HG02798 (cell line): ENCODE measurements at regions not wholly inside any gene's neighbourhood (a gene's known extent, or its start where the extent isn't known, plus 50 kb on each side); places are given as distances from the start of the nearest gene placed in this dataset.
"Not testable (repeated sequence)": the region's sequence is repeated elsewhere in the genome, so short reads cannot be mapped to it uniquely, and the experiment has no call there.

Source experiments
- ATAC-seq: cut with Tn5 transposase; IDR thresholded peaks from one replicate; pipeline ENCODE4 v1.9.1; 2021; ENCODE audit warnings: mild to moderate bottlenecking; ENCODE audit not compliant: unreplicated experiment, poor library complexity

GRCh38 chr5:53263151-53263550 is 153.6 kb upstream of the MOCS2 start:
- ATAC-seq: no peak

GRCh38 chr5:53265043-53265442 is 155.5 kb upstream of the MOCS2 start:
- no peak for ATAC-seq

GRCh38 chr5:53268241-53268640 is 158.7 kb upstream of the MOCS2 start:
- not testable (repeated sequence) for ATAC-seq

GRCh38 chr5:53275666-53276065 is 166.1 kb upstream of the MOCS2 start:
- no peak for ATAC-seq

- no peak for ATAC-seq
These were observed 167.3 kb upstream of the MOCS2 start for GRCh38 chr5:53276825-53277224.

- no peak for ATAC-seq
These were observed 167.9 kb upstream of the MOCS2 start for GRCh38 chr5:53277491-53277890.

- ATAC-seq: no peak
These were observed 178.0 kb upstream of the MOCS2 start for GRCh38 chr5:53287573-53287972.

- ATAC-seq: no peak
These were observed 179.0 kb upstream of the MOCS2 start for GRCh38 chr5:53288511-53288910.

- no peak for ATAC-seq
These were observed 181.5 kb upstream of the MOCS2 start for GRCh38 chr5:53291047-53291446.

- no peak for ATAC-seq
These were observed 182.0 kb upstream of the MOCS2 start for GRCh38 chr5:53291528-53291927.

GRCh38 chr5:53298841-53299240 is 181.6 kb upstream of the FST start:
- no peak for ATAC-seq

- no peak for ATAC-seq
These were observed 177.9 kb upstream of the FST start for GRCh38 chr5:53302529-53302928.

- ATAC-seq: no peak
These were observed 177.3 kb upstream of the FST start for GRCh38 chr5:53303105-53303504.

- not testable (repeated sequence) for ATAC-seq
These were observed 175.1 kb upstream of the FST start for GRCh38 chr5:53305316-53305715.

GRCh38 chr5:53309653-53310052 is 170.8 kb upstream of the FST start:
- no peak for ATAC-seq

- ATAC-seq: no peak
These were observed 168.7 kb upstream of the FST start for GRCh38 chr5:53311681-53312080.

GRCh38 chr5:53313145-53313544 is 167.3 kb upstream of the FST start:
- no peak for ATAC-seq

- no peak for ATAC-seq
These were observed 162.1 kb upstream of the FST start for GRCh38 chr5:53318303-53318702.

GRCh38 chr5:53319315-53319714 is 161.1 kb upstream of the FST start:
- ATAC-seq: no peak

GRCh38 chr5:53321073-53321472 is 159.4 kb upstream of the FST start:
- ATAC-seq: no peak

GRCh38 chr5:53321721-53322120 is 158.7 kb upstream of the FST start:
- ATAC-seq: no peak

GRCh38 chr5:53322257-53322656 is 158.2 kb upstream of the FST start:
- ATAC-seq: no peak

GRCh38 chr5:53323511-53323910 is 156.9 kb upstream of the FST start:
- no peak for ATAC-seq
